K562 (cell line): ENCODE measurements at regions not wholly inside any gene's neighbourhood (a gene's known extent, or its start where the extent isn't known, plus 50 kb on each side); places are given as distances from the start of the nearest gene placed in this dataset.

Experiments
- C11orf30 ChIP-seq: fragments of 450-650 bp; IDR thresholded peaks from 2 replicates; pipeline ENCODE4 v1.6.1; 2016; ENCODE audit warnings: low read depth, mild to moderate bottlenecking
- CHD4 ChIP-seq: fragments of 200-600 bp; sonication (generic); IDR thresholded peaks from 3 replicates; pipeline ENCODE4 v1.6.1; 2012; ENCODE audit warnings: low read depth, mild to moderate bottlenecking, mixed read lengths, low read length, inconsistent platforms; ENCODE audit not compliant: insufficient read depth, insufficient replicate concordance, poor library complexity, severe bottlenecking
- CTCF ChIP-seq, 3 experiments: IDR thresholded peaks in 2 of 3; conservative IDR thresholded peaks in 1 of 3; 2 replicates each; pipeline ENCODE4 v1.5.1; 2011 to 2012; ENCODE audit warnings: low read length in 3 of 3, mild to moderate bottlenecking in 3 of 3, control low read depth in 2 of 3, improper control_type of control experiment in 1 of 3, inconsistent platforms in 1 of 3, low read depth in 1 of 3, mixed read lengths in 1 of 3, moderate library complexity in 1 of 3; ENCODE audit not compliant: insufficient read depth in 2 of 3
- SETDB1 ChIP-seq: IDR thresholded peaks from one replicate; pipeline ENCODE4 v1.6.1; 2012; ENCODE audit warnings: low read length, control low read depth, inconsistent platforms
- WHSC1 ChIP-seq: IDR thresholded peaks from one replicate; pipeline ENCODE4 v1.6.1; 2012; ENCODE audit warnings: low read length, control low read depth, inconsistent platforms
- ZNF253 ChIP-seq: fragments of 250-450 bp; sonication (Bioruptor Pico); conservative IDR thresholded peaks from 2 replicates; pipeline ENCODE4 v1.6.1; 2021; ENCODE audit warnings: mild to moderate bottlenecking
- ZNF639 ChIP-seq, 2 experiments: fragments of 200-800 bp in 1 of 2; sonication (Bioruptor generic) in 1 of 2; sonication (generic) in 1 of 2; formaldehyde crosslinking in 1 of 2; IDR thresholded peaks in 1 of 2; conservative IDR thresholded peaks in 1 of 2; 2 replicates each; pipeline versions ENCODE4 v1.5.0 to v1.6.1; 2016 to 2020; ENCODE audit warnings: missing compliant biosample characterization in 1 of 2, missing genetic modification characterization in 1 of 2, missing genetic modification reagents in 1 of 2

- no peak for TF ChIP-seq CTCF (IDR thresholded peaks at IDR 0.05 in 2 of 3, conservative IDR thresholded peaks at IDR 0.05 in 1 of 3; ENCODE audit: insufficient read depth in 2 of 3, low read depth in 1 of 3, low read length in 3 of 3)
- no peak for TF ChIP-seq WHSC1
- TF ChIP-seq C11orf30: no peak
- no peak for TF ChIP-seq ZNF639 (CRISPR knock-in tag; conservative IDR thresholded peaks at IDR 0.05 in 1 of 2, IDR thresholded peaks at IDR 0.05 in 1 of 2)
- no peak for TF ChIP-seq SETDB1
- no peak for TF ChIP-seq ZNF253 (CRISPR knock-in tag)
- no peak for TF ChIP-seq CHD4
Measured at GRCh38 chr18:76564117-76564516, 69.1 kb upstream of the ZNF516 start.
